H9 (cell line): ENCODE measurements at regions not wholly inside any gene's neighbourhood (a gene's known extent, or its start where the extent isn't known, plus 50 kb on each side); places are given as distances from the start of the nearest gene placed in this dataset.

Experiments
- DNase-seq: peaks from one replicate; pipeline ENCODE4 v3.0.0-alpha.2; 2017
- H2AFZ ChIP-seq: one replicate; pipeline ENCODE4 v1.6.1; 2013; ENCODE audit warnings: mild to moderate bottlenecking, low read length, control low read depth, moderate library complexity
- H2AK5ac ChIP-seq: 2 replicates; pipeline ENCODE4 v1.6.1; 2013; ENCODE audit warnings: low read length, control low read depth, mixed read lengths; ENCODE audit not compliant: insufficient read length
- H2BK120ac ChIP-seq: one replicate; pipeline ENCODE4 v1.6.1; 2013; ENCODE audit warnings: low read depth, mild to moderate bottlenecking, low read length, control low read depth, inconsistent platforms; ENCODE audit not compliant: poor library complexity, severe bottlenecking
- H2BK12ac ChIP-seq: 2 replicates; pipeline ENCODE4 v1.6.1; 2013; ENCODE audit warnings: low read length, control low read depth, mixed read lengths, low read depth; ENCODE audit not compliant: insufficient read length
- H2BK15ac ChIP-seq: 2 replicates; pipeline ENCODE4 v1.6.1; 2013; ENCODE audit warnings: low read depth, low read length, control low read depth
- H2BK20ac ChIP-seq: one replicate; pipeline ENCODE4 v1.6.1; 2013; ENCODE audit warnings: low read depth, mild to moderate bottlenecking, low read length, control low read depth, inconsistent platforms; ENCODE audit not compliant: poor library complexity, severe bottlenecking
- H2BK5ac ChIP-seq: 2 replicates; pipeline ENCODE4 v1.6.1; 2013; ENCODE audit warnings: low read length, control low read depth, mixed read lengths; ENCODE audit not compliant: insufficient read length
- H3K14ac ChIP-seq: 2 replicates; pipeline ENCODE4 v1.6.1; 2013; ENCODE audit warnings: low read length, control low read depth; ENCODE audit not compliant: insufficient read depth
- H3K18ac ChIP-seq: 2 replicates; pipeline ENCODE4 v1.6.1; 2013; ENCODE audit warnings: low read depth, mild to moderate bottlenecking, mixed read lengths, low read length, control low read depth; ENCODE audit not compliant: insufficient read length
- H3K23ac ChIP-seq: 2 replicates; pipeline ENCODE4 v1.6.1; 2013; ENCODE audit warnings: low read length, control low read depth, mixed read lengths, low read depth; ENCODE audit not compliant: insufficient read length
- H3K23me2 ChIP-seq: 2 replicates; pipeline ENCODE4 v1.6.1; 2013; ENCODE audit warnings: low read depth, mild to moderate bottlenecking, mixed read lengths, low read length, control low read depth; ENCODE audit not compliant: insufficient read length, poor library complexity, severe bottlenecking
- H3K27ac ChIP-seq: 2 replicates; pipeline ENCODE4 v1.5.1; 2013; ENCODE audit warnings: low read length, control low read depth, mixed read lengths, low read depth; ENCODE audit not compliant: insufficient read length
- H3K27me3 ChIP-seq: 2 replicates; pipeline ENCODE4 v1.6.1; 2013; ENCODE audit warnings: low read length, control low read depth, inconsistent platforms; ENCODE audit not compliant: insufficient read depth
- H3K4ac ChIP-seq: 2 replicates; pipeline ENCODE4 v1.6.1; 2013; ENCODE audit warnings: low read depth, mild to moderate bottlenecking, control low read depth, inconsistent platforms, low read length, moderate library complexity
- H3K4me1 ChIP-seq: 2 replicates; pipeline ENCODE4 v1.6.1; 2013; ENCODE audit warnings: low read length, control low read depth, inconsistent platforms; ENCODE audit not compliant: insufficient read depth
- H3K4me2 ChIP-seq: 2 replicates; pipeline ENCODE4 v1.6.1; 2013; ENCODE audit warnings: low read length, control low read depth, mixed read lengths; ENCODE audit not compliant: insufficient read length, insufficient read depth
- H3K56ac ChIP-seq: 2 replicates; pipeline ENCODE4 v1.6.1; 2013; ENCODE audit warnings: low read depth, mild to moderate bottlenecking, mixed read lengths, low read length, control low read depth; ENCODE audit not compliant: insufficient read length
- H3K79me1 ChIP-seq: 2 replicates; pipeline ENCODE4 v1.6.1; 2013; ENCODE audit warnings: low read depth, mild to moderate bottlenecking, moderate library complexity, low read length, control low read depth, inconsistent platforms; ENCODE audit not compliant: insufficient read depth, poor library complexity, severe bottlenecking
- H3K79me2 ChIP-seq: 2 replicates; pipeline ENCODE4 v1.6.1; 2013; ENCODE audit warnings: low read length, control low read depth, inconsistent platforms; ENCODE audit not compliant: insufficient read depth
- H3K9ac ChIP-seq: 2 replicates; pipeline ENCODE4 v1.6.1; 2013; ENCODE audit warnings: low read length, control low read depth, mixed read lengths; ENCODE audit not compliant: insufficient read length; ENCODE audit errors: extremely low read depth
- H3K9me3 ChIP-seq: one replicate; pipeline ENCODE4 v1.6.1; 2013; ENCODE audit warnings: low read depth, low read length, inconsistent platforms; ENCODE audit not compliant: control insufficient read depth
- H3T11ph ChIP-seq: one replicate; pipeline ENCODE4 v1.6.1; 2013; ENCODE audit warnings: mild to moderate bottlenecking, low read length, control low read depth, inconsistent platforms
- H4K20me1 ChIP-seq: one replicate; pipeline ENCODE4 v1.6.1; 2013; ENCODE audit not compliant: control insufficient read depth, insufficient read length, insufficient read depth
- H4K5ac ChIP-seq: 2 replicates; pipeline ENCODE4 v1.6.1; 2013; ENCODE audit warnings: low read depth, mild to moderate bottlenecking, mixed read lengths, low read length, control low read depth; ENCODE audit not compliant: insufficient read length
- H4K8ac ChIP-seq: replicated peaks from 2 replicates; pipeline ENCODE4 v1.6.1; 2013; ENCODE audit warnings: low read length, control low read depth, mixed read lengths, low read depth; ENCODE audit not compliant: insufficient read length
- H4K91ac ChIP-seq: 2 replicates; pipeline ENCODE4 v1.6.1; 2013; ENCODE audit warnings: low read depth, mild to moderate bottlenecking, moderate library complexity, mixed read lengths, low read length, control low read depth; ENCODE audit not compliant: insufficient read length
- H3K27ac Mint-ChIP-seq, 3 experiments: 2 replicates in 2 of 3; 3 replicates in 1 of 3; pipeline ENCODE4 v1.8.0; 2020 to 2021; ENCODE audit warnings: mixed read lengths in 3 of 3, mild to moderate bottlenecking in 1 of 3, moderate library complexity in 1 of 3
- H3K27me3 Mint-ChIP-seq: 2 replicates; pipeline ENCODE4 v1.8.0; 2021; ENCODE audit warnings: low read depth, mild to moderate bottlenecking, moderate library complexity, mixed read lengths
- H3K36me3 Mint-ChIP-seq, 3 experiments: 2 replicates in 2 of 3; 3 replicates in 1 of 3; pipeline ENCODE4 v1.8.0; 2020 to 2021; ENCODE audit warnings: low read depth in 3 of 3, mixed read lengths in 3 of 3; ENCODE audit not compliant: insufficient read depth in 1 of 3
- H3K4me1 Mint-ChIP-seq, 2 experiments: 2 replicates each; pipeline ENCODE4 v1.8.0; 2020; ENCODE audit warnings: mixed read lengths in 2 of 2
- H3K4me3 Mint-ChIP-seq, 2 experiments: 2 replicates in 1 of 2; 3 replicates in 1 of 2; pipeline ENCODE4 v1.8.0; 2020 to 2021; ENCODE audit warnings: mild to moderate bottlenecking in 2 of 2, mixed read lengths in 2 of 2, moderate library complexity in 1 of 2
- H3K9me3 Mint-ChIP-seq, 2 experiments: 2 replicates in 1 of 2; 3 replicates in 1 of 2; pipeline ENCODE4 v1.8.0; 2020; ENCODE audit warnings: mild to moderate bottlenecking in 2 of 2, mixed read lengths in 2 of 2, moderate library complexity in 1 of 2
- CTCF ChIP-seq: fragments of 200-600 bp; sonication (generic); conservative IDR thresholded peaks from 3 replicates; pipeline ENCODE4 v1.8.0; 2021; ENCODE audit warnings: antibody characterized with exemption, mild to moderate bottlenecking
- WGBS: extraction: QIAGEN DNeasy Blood & Tissue Kit; methylation state at CpG from one replicate; pipeline ENCODE4 v1.1.7; 2013; ENCODE audit warnings: missing lambda C conversion rate, low lambda C conversion rate, mixed read lengths; ENCODE audit not compliant: insufficient read length; ENCODE audit errors: extremely low coverage; 5-methylcytosine and 5-hydroxymethylcytosine counted together

- Histone ChIP-seq H2AFZ (no peak overlapping the region), H4K20me1 (no peaks in the 10 kb centered on the region)
Observed at GRCh38 chr7:109460296-109460695, 890.6 kb downstream of the DNAJB9 start.

More at GRCh38 chr7:109460296-109460695, 890.6 kb downstream of the DNAJB9 start:
- Histone ChIP-seq H3K14ac (no peak overlapping the region), H3K4ac (no peak overlapping the region), H3K27me3 (no peaks in the 10 kb centered on the region), H4K91ac (no peak overlapping the region), H3K18ac (no peak overlapping the region), H2BK20ac (no peak overlapping the region), H2BK5ac (no peak overlapping the region), H2AK5ac (no peak overlapping the region), H3K23ac (no peak overlapping the region), H3T11ph (no peak overlapping the region), H4K5ac (no peak overlapping the region), H3K79me2 (no peaks in the 10 kb centered on the region), H4K8ac (no peak overlapping the region), H2BK15ac (no peak overlapping the region), H3K27ac (no peak overlapping the region), H3K4me2 (no peak overlapping the region), H3K56ac (no peak overlapping the region), H3K9ac (no peak overlapping the region), H3K4me1 (no peaks in the 10 kb centered on the region; the same call in 1 of the 2 replicates), H3K79me1 (no peaks in the 10 kb centered on the region), H3K23me2 (no peaks in the 10 kb centered on the region), H2BK120ac (no peak overlapping the region), H2BK12ac (no peak overlapping the region), H3K9me3 (no peaks in the 10 kb centered on the region)
- no peak overlapping the region for H3K4me3 Mint-ChIP-seq
- H3K27me3 Mint-ChIP-seq = no peaks in the 10 kb centered on the region
- DNase-seq = no peak
- no peak overlapping the region for H3K27ac Mint-ChIP-seq
- H3K4me1 Mint-ChIP-seq = no peaks in the 10 kb centered on the region
- H3K36me3 Mint-ChIP-seq = peaks cover 0 to 4% (median 0%) of the 10 kb centered on the region in 3 experiments; a peak in 3 of 7 replicates
- TF ChIP-seq CTCF = no peak
- no CpG with 5 or more reads among the region's 2 CpGs for WGBS
- 0 out of 5 replicates have a peak, but pooled peaks cover 0 to 2% of the 10 kb centered on the region in 2 experiments for H3K9me3 Mint-ChIP-seq
